GM18858 (cell line): ENCODE measurements at regions not wholly inside any gene's neighbourhood (a gene's known extent, or its start where the extent isn't known, plus 50 kb on each side); places are given as distances from the start of the nearest gene placed in this dataset.
A peak's percentile ranks its signal among the peaks of the same experiment; 100 is the strongest.
"Not testable (repeated sequence)": the region's sequence is repeated elsewhere in the genome, so short reads cannot be mapped to it uniquely, and the experiment has no call there.

Experiments used
- ATAC-seq: cut with Tn5 transposase; IDR thresholded peaks from one replicate; pipeline ENCODE4 v1.9.1; 2021; ENCODE audit not compliant: unreplicated experiment

GRCh38 chr2:71925268-71926088, 222.2 kb downstream of the CYP26B1 start:
- no peak for ATAC-seq

DNA sequence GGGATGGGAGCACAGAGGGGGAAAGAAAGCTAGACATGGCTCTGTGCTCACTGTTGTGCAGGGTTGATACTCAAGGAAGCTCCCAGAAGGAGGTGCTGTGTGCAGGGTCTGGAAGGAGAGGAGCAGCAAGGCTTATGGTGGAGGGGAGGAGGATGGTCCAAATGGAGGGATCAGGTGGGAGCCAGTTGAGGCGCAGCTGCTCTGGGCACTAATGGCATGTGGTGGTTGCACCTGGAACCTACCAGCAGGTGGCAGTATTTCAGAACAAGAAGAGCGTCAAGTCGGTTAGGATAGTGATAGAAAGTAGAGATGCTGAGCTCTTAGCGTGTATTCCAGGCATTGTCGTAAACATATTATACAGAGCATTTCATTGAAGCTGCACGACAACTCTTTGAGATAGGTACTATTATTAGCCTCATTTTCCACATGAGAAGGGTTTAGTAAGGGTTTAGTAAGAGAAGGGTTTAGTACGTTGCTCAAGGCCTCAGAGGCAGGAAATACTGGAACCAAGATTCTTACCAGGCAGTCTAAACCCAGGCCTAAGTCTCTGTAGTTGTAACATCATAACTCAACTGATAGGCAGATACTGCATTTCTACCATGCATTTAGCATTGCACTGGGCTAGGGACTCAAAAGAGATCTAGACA, 223.7 kb downstream of the CYP26B1 start:
- ATAC-seq, result peak; percentile 58

- no peak for ATAC-seq
Measured at GRCh38 chr2:71923143-71923525, 224.5 kb downstream of the CYP26B1 start.

DNA sequence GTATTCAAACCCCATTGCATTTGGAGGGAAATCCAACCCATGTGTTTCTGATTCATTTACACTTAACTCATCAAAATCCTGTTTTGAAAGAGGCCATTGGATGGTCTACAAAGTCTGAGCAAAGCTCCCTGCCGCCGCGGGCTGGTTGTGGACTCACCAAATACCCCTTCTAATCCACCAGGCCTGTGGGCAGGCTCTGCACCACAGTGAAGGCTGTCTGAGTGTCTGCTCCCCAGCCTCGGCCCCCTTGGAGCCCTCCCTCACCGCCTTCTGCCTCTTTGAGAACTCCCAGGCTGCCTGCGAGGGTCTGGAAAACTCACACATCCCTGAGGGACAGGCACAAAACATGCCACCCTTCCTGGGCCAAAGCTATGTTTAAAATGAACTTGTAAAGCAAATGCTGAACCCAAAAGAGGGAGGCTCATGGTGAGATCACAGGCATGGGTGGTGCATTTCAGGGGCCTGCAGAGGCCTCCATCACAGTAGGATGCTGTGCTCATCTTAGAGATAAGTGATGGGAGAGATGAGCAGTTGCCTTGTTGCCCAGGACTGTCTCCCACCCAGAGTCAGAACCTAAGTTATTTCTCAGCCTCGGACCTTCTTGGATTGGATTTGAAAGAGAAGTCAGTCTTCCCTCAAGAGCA, 225.0 kb downstream of the CYP26B1 start:
- ATAC-seq, result no peak

DNA sequence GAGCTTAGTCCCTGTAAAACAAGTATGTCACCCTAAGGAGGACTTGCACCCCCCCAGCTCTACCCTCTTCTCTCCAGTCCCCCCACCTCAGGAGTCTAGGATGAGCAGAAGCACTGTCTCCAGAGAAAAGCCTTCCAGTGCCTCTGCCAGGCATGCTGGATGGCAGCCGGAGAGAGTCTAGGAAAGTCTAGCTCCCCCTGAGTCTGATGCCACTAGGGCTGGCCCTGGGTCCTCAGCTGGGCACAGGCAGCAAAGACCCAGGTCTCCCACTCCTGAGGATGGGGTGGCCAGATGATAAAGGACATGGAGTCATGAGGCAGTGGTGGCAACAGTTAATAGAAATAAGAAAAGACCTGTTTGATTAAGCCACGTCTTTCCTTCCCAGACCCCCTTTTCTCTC, 225.6 kb downstream of the CYP26B1 start:
- no peak for ATAC-seq

GRCh38 chr2:71920819-71921218, 226.8 kb downstream of the CYP26B1 start:
- not testable (repeated sequence) for ATAC-seq

DNA sequence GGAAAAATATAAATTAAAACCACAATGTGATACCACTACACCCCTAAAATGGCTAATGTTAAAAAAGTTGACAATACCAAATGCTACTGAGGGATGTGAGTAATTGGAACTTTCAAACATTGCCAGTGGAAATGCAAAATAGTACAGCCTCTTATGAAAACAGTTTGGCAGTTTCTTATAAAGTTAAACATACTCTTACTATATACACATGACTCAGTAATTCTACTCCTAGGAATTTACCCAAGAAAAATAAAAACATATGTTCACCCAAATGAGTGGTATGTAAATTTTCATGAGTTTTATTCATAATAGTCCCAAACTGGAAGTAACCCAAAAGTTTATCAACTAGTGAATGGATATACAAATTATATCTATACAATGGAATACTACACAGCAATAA, 228.0 kb downstream of the CYP26B1 start:
- ATAC-seq, result no peak

DNA sequence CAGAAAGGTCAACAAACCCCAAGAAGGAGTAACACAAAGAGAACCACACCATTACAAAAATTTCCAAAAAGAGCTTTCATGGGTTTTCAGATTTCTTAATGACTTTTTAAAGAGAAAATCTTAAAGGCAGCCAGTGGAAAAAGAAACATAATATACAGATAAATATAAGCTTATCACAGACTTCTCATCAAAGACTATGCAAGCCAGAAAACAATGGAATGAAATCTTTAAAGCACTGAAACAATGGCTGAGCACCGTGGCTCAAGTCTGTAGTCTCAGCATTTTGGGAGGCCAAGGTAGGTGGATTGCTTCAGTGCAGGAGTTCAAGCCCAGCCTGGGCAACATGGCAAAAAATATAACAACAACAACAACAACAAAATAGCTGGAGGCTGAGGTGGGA, 237.4 kb downstream of the CYP26B1 start:
- no peak for ATAC-seq

- ATAC-seq, result no peak
Measured at GRCh38 chr2:71908798-71909197, 238.9 kb downstream of the CYP26B1 start.

DNA sequence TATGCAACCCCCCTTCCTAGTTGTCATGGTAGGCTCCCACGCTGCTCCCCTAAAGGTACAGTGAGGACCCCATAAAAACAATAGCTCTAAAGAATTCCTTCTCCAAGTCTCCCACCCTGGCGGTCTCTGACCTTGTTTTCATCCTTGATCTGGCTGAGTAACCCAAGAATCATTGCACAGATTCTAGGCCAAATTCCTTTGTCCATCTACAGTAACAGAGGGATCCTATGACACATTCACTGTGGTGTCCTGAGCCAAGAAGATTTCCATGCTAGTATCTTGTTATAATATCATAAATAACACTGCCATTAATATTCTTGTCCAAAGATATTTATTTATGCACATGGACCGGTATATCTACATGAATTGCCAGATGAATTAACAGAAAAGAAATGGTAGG, 240.2 kb downstream of the CYP26B1 start:
- no peak for ATAC-seq

DNA sequence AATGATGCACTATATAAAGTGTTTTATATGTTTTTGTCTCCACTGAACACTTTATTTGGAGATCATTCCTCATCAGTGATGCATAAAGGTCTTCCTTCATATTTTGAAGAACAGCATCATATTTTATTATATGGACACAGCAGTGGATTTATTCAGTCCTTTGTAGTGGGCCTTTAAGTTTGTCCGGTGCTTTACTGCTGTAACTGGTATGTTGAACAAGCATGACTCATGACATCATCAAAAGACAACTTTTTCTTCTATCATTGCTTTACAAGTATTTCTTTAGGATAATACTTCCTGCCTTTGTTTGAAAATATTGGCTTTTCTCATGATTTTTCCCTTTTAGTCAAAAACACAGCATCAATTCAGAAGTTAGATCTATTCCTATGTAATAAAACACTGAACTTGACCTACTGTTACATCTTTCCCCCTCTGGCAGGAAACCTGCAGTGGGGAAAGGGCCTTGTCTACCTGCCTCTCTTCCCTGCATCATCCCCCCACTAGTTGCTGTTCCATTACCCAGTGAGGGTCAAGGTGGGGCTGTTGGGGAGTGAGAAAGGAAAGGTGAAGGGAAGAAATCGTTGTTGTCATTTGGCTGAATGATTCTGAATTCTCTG, 241.2 kb downstream of the CYP26B1 start:
- no peak for ATAC-seq

- no peak for ATAC-seq
Measured at GRCh38 chr2:71905205-71905604, 242.5 kb downstream of the CYP26B1 start.

- no peak for ATAC-seq
Measured at GRCh38 chr2:71903841-71904240, 243.8 kb downstream of the CYP26B1 start.

GRCh38 chr2:71901466-71901865, 246.2 kb downstream of the CYP26B1 start:
- no peak for ATAC-seq

GRCh38 chr2:71898851-71899681, 248.6 kb downstream of the CYP26B1 start:
- no peak for ATAC-seq

GRCh38 chr2:71898375-71898774, 249.3 kb downstream of the CYP26B1 start:
- no peak for ATAC-seq

GRCh38 chr2:71897836-71898235, 249.8 kb downstream of the CYP26B1 start:
- ATAC-seq, result no peak

- ATAC-seq, result no peak
Measured at GRCh38 chr2:71897137-71897480, 250.6 kb downstream of the CYP26B1 start.

GRCh38 chr2:71896385-71897136, 251.1 kb downstream of the CYP26B1 start:
- no peak for ATAC-seq
